ENCODE measurements at regions not wholly inside any gene's neighbourhood (a gene's known extent, or its start where the extent isn't known, plus 50 kb on each side); places are given as distances from the start of the nearest gene placed in this dataset.

- DNase-seq: no peak
Observed at GRCh38 chr2:42947809-42948600, 155.6 kb upstream of the HAAO start.

GRCh38 chr2:42944779-42945415 lies 152.5 kb upstream of the HAAO start:
- no peak for DNase-seq

GRCh38 chr2:42942990-42943493 lies 150.7 kb upstream of the HAAO start:
- DNase-seq: no peak

- no peak for DNase-seq
Observed at GRCh38 chr2:42942214-42942989, 150.0 kb upstream of the HAAO start.

GRCh38 chr2:42941633-42942176 lies 149.3 kb upstream of the HAAO start:
- no peak for DNase-seq

- DNase-seq: no peak
Observed at GRCh38 chr2:42939411-42940206, 147.2 kb upstream of the HAAO start.

GRCh38 chr2:42938671-42939370 lies 146.4 kb upstream of the HAAO start:
- DNase-seq: no peak

GRCh38 chr2:42937171-42937875 lies 144.9 kb upstream of the HAAO start:
- DNase-seq: no peak

- DNase-seq: no peak
Observed at GRCh38 chr2:42935692-42936671, 143.6 kb upstream of the HAAO start.

GRCh38 chr2:42934580-42935186 lies 142.3 kb upstream of the HAAO start:
- DNase-seq: no peak

- no peak for DNase-seq
Observed at GRCh38 chr2:42933824-42934254, 141.5 kb upstream of the HAAO start.

GRCh38 chr2:42932271-42933151 lies 140.1 kb upstream of the HAAO start:
- no peak for DNase-seq

GRCh38 chr2:42931818-42932195 lies 139.4 kb upstream of the HAAO start:
- no peak for DNase-seq

- no peak for DNase-seq
Observed at GRCh38 chr2:42931146-42931817, 138.9 kb upstream of the HAAO start.

GRCh38 chr2:42930025-42930581 lies 137.7 kb upstream of the HAAO start:
- DNase-seq: no peak

GRCh38 chr2:42929546-42930024 lies 137.2 kb upstream of the HAAO start:
- DNase-seq: no peak
